HepG2 (cell line): ENCODE measurements at regions not wholly inside any gene's neighbourhood (a gene's known extent, or its start where the extent isn't known, plus 50 kb on each side); places are given as distances from the start of the nearest gene placed in this dataset.

ENCODE experiments used
- AGO1 ChIP-seq: fragments of 200-400 bp; formaldehyde crosslinking; IDR thresholded peaks from 2 replicates; pipeline ENCODE4 v1.6.1; 2017; ENCODE audit warnings: mild to moderate bottlenecking, low read depth, low read length, moderate library complexity; ENCODE audit not compliant: poor library complexity, severe bottlenecking
- BRCA1 ChIP-seq: sonication (generic); formaldehyde crosslinking; IDR thresholded peaks from 2 replicates; pipeline ENCODE4 v1.4.0; 2020; ENCODE audit warnings: missing genetic modification reagents
- REXO4 ChIP-seq: sonication (generic); formaldehyde crosslinking; IDR thresholded peaks from 2 replicates; pipeline ENCODE4 v1.8.0; 2022; ENCODE audit warnings: missing genetic modification reagents, mild to moderate bottlenecking, borderline replicate concordance
- SPEN ChIP-seq: sonication (generic); formaldehyde crosslinking; IDR thresholded peaks from 2 replicates; pipeline ENCODE4 v1.5.1; 2020; ENCODE audit warnings: low read depth, mild to moderate bottlenecking, missing genetic modification reagents
- ZEB1 ChIP-seq: IDR thresholded peaks from 2 replicates; pipeline ENCODE4 v1.6.1; 2012; ENCODE audit warnings: mild to moderate bottlenecking, low read depth, inconsistent platforms; ENCODE audit not compliant: insufficient replicate concordance
- ZNF143 ChIP-seq: sonication (generic); formaldehyde crosslinking; IDR thresholded peaks from 2 replicates; pipeline ENCODE4 v1.4.0; 2020; ENCODE audit warnings: missing genetic modification reagents
- ZNF260 ChIP-seq: sonication (generic); formaldehyde crosslinking; IDR thresholded peaks from 2 replicates; pipeline ENCODE4 v1.4.0; 2020; ENCODE audit warnings: missing genetic modification reagents, low read depth, mild to moderate bottlenecking, borderline replicate concordance
- ZNF335 ChIP-seq: sonication (generic); formaldehyde crosslinking; IDR thresholded peaks from 2 replicates; pipeline ENCODE4 v1.4.0; 2020; ENCODE audit warnings: missing genetic modification reagents
- ZNF343 ChIP-seq: sonication (generic); formaldehyde crosslinking; IDR thresholded peaks from 2 replicates; pipeline ENCODE4 v1.4.0; 2020; ENCODE audit warnings: mild to moderate bottlenecking, missing genetic modification reagents
- ZNF431 ChIP-seq: sonication (generic); formaldehyde crosslinking; IDR thresholded peaks from 2 replicates; pipeline ENCODE4 v1.9.0; 2022; ENCODE audit warnings: missing genetic modification reagents, low read depth, mild to moderate bottlenecking, borderline replicate concordance
- ZNF589 ChIP-seq: sonication (generic); formaldehyde crosslinking; conservative IDR thresholded peaks from 2 replicates; pipeline ENCODE4 v1.8.0; 2022; ENCODE audit warnings: mild to moderate bottlenecking, moderate library complexity, missing genetic modification reagents
- TF ChIP-seq, protein P1 (sequence below): sonication (generic); formaldehyde crosslinking; IDR thresholded peaks from 2 replicates; pipeline ENCODE4 v1.5.1; 2020; ENCODE audit warnings: mild to moderate bottlenecking, missing genetic modification reagents, moderate library complexity
- TF ChIP-seq, protein P2 (sequence below): sonication (generic); formaldehyde crosslinking; IDR thresholded peaks from 2 replicates; pipeline ENCODE4 v1.8.1; 2023; ENCODE audit warnings: mild to moderate bottlenecking, missing genetic modification reagents
- TF ChIP-seq, protein P3 (sequence below): sonication (generic); formaldehyde crosslinking; IDR thresholded peaks from 2 replicates; pipeline ENCODE4 v1.8.0; 2022; ENCODE audit warnings: low read depth, missing genetic modification reagents

DNA sequence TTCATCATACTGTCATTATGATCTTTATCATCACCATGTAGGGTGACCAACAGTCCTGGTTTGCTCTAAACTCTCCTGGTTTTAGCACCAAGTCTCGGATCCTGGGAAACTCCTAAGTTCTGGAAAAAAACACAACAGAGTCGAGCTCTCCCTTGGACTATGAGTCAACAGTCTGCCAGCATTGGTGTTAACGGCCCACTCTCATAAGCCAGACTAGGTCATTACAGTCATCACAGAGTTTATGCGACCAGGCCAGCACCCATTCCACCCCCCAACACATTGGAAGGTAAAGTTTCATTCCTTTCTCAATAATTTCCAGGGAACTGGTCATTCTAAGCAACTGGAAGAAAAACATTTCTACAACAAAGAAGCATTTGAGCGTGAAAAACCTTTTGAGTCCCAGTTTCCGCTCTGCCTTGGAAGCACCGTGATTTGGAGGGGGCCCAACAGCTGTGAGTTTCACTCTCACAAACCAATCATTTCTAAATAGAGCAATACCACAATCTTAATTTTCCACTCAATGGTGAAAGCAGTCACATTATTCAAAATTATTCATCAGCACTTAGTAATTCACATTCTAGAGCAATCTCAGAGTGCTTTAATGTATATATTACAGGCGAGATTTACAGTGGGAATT lies 445.0 kb downstream of the CDH26 start (continued):
- TF ChIP-seq, protein P1, sequence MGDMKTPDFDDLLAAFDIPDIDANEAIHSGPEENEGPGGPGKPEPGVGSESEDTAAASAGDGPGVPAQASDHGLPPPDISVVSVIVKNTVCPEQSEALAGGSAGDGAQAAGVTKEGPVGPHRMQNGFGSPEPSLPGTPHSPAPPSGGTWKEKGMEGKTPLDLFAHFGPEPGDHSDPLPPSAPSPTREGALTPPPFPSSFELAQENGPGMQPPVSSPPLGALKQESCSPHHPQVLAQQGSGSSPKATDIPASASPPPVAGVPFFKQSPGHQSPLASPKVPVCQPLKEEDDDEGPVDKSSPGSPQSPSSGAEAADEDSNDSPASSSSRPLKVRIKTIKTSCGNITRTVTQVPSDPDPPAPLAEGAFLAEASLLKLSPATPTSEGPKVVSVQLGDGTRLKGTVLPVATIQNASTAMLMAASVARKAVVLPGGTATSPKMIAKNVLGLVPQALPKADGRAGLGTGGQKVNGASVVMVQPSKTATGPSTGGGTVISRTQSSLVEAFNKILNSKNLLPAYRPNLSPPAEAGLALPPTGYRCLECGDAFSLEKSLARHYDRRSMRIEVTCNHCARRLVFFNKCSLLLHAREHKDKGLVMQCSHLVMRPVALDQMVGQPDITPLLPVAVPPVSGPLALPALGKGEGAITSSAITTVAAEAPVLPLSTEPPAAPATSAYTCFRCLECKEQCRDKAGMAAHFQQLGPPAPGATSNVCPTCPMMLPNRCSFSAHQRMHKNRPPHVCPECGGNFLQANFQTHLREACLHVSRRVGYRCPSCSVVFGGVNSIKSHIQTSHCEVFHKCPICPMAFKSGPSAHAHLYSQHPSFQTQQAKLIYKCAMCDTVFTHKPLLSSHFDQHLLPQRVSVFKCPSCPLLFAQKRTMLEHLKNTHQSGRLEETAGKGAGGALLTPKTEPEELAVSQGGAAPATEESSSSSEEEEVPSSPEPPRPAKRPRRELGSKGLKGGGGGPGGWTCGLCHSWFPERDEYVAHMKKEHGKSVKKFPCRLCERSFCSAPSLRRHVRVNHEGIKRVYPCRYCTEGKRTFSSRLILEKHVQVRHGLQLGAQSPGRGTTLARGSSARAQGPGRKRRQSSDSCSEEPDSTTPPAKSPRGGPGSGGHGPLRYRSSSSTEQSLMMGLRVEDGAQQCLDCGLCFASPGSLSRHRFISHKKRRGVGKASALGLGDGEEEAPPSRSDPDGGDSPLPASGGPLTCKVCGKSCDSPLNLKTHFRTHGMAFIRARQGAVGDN (CRISPR knock-in tag): no peak
- TF ChIP-seq, protein P2, sequence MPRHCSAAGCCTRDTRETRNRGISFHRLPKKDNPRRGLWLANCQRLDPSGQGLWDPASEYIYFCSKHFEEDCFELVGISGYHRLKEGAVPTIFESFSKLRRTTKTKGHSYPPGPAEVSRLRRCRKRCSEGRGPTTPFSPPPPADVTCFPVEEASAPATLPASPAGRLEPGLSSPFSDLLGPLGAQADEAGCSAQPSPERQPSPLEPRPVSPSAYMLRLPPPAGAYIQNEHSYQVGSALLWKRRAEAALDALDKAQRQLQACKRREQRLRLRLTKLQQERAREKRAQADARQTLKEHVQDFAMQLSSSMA (CRISPR knock-in tag): no peak
- TF ChIP-seq, protein P3, sequence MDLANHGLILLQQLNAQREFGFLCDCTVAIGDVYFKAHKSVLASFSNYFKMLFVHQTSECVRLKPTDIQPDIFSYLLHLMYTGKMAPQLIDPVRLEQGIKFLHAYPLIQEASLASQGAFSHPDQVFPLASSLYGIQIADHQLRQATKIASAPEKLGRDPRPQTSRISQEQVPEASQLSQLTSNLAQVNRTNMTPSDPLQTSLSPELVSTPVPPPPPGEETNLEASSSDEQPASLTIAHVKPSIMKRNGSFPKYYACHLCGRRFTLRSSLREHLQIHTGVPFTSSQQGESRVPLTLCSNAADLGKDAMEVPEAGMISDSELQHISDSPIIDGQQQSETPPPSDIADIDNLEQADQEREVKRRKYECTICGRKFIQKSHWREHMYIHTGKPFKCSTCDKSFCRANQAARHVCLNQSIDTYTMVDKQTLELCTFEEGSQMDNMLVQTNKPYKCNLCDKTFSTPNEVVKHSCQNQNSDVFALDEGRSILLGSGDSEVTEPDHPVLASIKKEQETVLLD (CRISPR knock-in tag): no peak
- TF ChIP-seq AGO1: no peak
- TF ChIP-seq ZEB1: no peak
- TF ChIP-seq ZNF143: no peak
- TF ChIP-seq ZNF431 (CRISPR knock-in tag): no peak
- TF ChIP-seq SPEN (CRISPR knock-in tag): no peak
- TF ChIP-seq ZNF260: no peak
- no peak for TF ChIP-seq BRCA1 (CRISPR knock-in tag)
- no peak for TF ChIP-seq ZNF589 (CRISPR knock-in tag)
- TF ChIP-seq ZNF335 (CRISPR knock-in tag): no peak
- no peak for TF ChIP-seq REXO4 (CRISPR knock-in tag)
- no peak for TF ChIP-seq ZNF343 (CRISPR knock-in tag)
